ENCODE measurements at regions not wholly inside any gene's neighbourhood (a gene's known extent, or its start where the extent isn't known, plus 50 kb on each side); places are given as distances from the start of the nearest gene placed in this dataset.

DNA sequence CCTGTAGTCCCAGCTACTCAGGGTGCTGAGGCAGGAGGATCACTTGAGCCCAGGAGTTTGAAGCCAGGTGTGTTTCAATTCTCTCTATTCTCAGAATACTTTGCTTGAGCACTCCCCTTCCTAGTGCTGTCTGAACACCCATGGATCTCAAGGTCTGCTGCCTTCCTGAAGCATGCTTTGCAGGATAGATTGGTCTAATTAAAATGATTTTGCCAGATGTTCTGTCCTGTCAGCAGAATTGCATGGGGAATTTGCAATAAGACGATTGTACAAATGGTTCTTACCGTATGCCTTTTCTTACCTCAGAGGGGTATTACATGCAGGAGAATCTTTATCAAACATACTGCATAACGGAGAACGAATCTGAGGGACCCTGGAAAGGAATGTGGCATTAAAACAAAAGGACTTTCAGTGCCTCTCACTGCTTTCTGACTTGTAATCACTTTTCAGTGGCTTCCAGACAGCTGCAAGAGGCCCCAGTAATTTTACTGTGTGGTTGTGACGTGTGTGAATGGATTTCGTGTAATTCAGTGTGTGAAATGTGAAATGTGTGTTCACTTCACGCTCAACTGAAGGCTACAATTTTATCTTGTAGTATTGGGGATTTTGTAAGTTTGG, 587.2 kb upstream of the SEMA6A start:
- Histone ChIP-seq H3K9ac (ENCODE audit: low read length) (no peak overlapping the region), H3K9me2 (ENCODE audit: insufficient read depth, low read length) (no peaks in the 10 kb centered on the region), H2AFZ (ENCODE audit: low read depth, low read length) (no peak overlapping the region), H3K4me3 (ENCODE audit: low read length) (no peak overlapping the region), H3K27ac (ENCODE audit: low read length) (no peak overlapping the region), H3K4me2 (ENCODE audit: low read length) (no peak overlapping the region), H4K20me1 (ENCODE audit: insufficient read depth) (no peaks in the 10 kb centered on the region), H3K27me3 (ENCODE audit: insufficient read depth, low read depth, low read length) (no peaks in the 10 kb centered on the region), H3K79me2 (replicated peaks; ENCODE audit: insufficient read depth, low read length) (no peaks in the 10 kb centered on the region), H3K9me3 (ENCODE audit: low read length) (no peaks in the 10 kb centered on the region), H3F3A (ENCODE audit: insufficient read depth, low read length, poor library complexity, severe bottlenecking) (no peaks in the 10 kb centered on the region), H3K36me3 (ENCODE audit: insufficient read depth, low read length) (no peaks in the 10 kb centered on the region)
- TF ChIP-seq RAD21 (conservative IDR thresholded peaks at IDR 0.05) = no peak
- no peak for TF ChIP-seq POLR2AphosphoS5 (IDR thresholded peaks at IDR 0.05)
- no peak for TF ChIP-seq EZH2 (IDR thresholded peaks at IDR 0.05; ENCODE audit: borderline replicate concordance, insufficient read depth, low read length, poor library complexity, severe bottlenecking)
- no peak for TF ChIP-seq EP300 (conservative IDR thresholded peaks at IDR 0.05; ENCODE audit: poor library complexity, severe bottlenecking)
- no peak for TF ChIP-seq MXI1 (conservative IDR thresholded peaks at IDR 0.05; ENCODE audit: poor library complexity, severe bottlenecking)
- TF ChIP-seq, protein P1, sequence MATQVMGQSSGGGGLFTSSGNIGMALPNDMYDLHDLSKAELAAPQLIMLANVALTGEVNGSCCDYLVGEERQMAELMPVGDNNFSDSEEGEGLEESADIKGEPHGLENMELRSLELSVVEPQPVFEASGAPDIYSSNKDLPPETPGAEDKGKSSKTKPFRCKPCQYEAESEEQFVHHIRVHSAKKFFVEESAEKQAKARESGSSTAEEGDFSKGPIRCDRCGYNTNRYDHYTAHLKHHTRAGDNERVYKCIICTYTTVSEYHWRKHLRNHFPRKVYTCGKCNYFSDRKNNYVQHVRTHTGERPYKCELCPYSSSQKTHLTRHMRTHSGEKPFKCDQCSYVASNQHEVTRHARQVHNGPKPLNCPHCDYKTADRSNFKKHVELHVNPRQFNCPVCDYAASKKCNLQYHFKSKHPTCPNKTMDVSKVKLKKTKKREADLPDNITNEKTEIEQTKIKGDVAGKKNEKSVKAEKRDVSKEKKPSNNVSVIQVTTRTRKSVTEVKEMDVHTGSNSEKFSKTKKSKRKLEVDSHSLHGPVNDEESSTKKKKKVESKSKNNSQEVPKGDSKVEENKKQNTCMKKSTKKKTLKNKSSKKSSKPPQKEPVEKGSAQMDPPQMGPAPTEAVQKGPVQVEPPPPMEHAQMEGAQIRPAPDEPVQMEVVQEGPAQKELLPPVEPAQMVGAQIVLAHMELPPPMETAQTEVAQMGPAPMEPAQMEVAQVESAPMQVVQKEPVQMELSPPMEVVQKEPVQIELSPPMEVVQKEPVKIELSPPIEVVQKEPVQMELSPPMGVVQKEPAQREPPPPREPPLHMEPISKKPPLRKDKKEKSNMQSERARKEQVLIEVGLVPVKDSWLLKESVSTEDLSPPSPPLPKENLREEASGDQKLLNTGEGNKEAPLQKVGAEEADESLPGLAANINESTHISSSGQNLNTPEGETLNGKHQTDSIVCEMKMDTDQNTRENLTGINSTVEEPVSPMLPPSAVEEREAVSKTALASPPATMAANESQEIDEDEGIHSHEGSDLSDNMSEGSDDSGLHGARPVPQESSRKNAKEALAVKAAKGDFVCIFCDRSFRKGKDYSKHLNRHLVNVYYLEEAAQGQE (IDR thresholded peaks at IDR 0.05; ENCODE audit: borderline replicate concordance) = no peak
- no peak for TF ChIP-seq SMC3 (conservative IDR thresholded peaks at IDR 0.05; ENCODE audit: poor library complexity)
- no peak for TF ChIP-seq TAF1 (IDR thresholded peaks at IDR 0.05; ENCODE audit: low read depth)

DNA sequence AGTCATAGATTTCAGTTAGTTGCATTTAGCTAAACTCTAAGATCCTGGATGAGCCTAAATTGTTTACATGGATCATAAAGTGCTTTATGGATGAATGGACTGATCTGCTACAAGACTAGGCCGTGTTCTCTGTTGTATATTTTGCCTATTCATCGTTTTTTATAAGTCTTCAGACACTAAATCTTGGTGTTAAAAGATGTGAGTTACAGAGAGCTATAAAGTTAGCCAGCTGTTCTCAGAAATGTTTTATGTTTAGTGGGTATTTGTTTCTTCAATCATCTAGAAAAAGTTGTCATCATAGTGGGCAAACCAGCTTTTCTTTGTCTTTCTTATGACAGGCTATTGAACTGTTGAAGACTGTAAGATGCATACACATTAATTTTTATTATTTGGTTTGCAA, 585.8 kb upstream of the SEMA6A start:
- no peaks in the 10 kb centered on the region for H3K9me2 ChIP-seq (ENCODE audit: insufficient read depth, low read length)
- H3K79me2 ChIP-seq (replicated peaks; ENCODE audit: insufficient read depth, low read length) = no peaks in the 10 kb centered on the region
- H2AFZ ChIP-seq (ENCODE audit: low read depth, low read length) = no peak overlapping the region
- no peak overlapping the region for H3K27ac ChIP-seq (ENCODE audit: low read length)
- no peaks in the 10 kb centered on the region for H3K9me3 ChIP-seq (ENCODE audit: low read length)
- no peaks in the 10 kb centered on the region for H3F3A ChIP-seq (ENCODE audit: insufficient read depth, low read length, poor library complexity, severe bottlenecking)
- H3K4me3 ChIP-seq (ENCODE audit: low read length) = no peak overlapping the region
- H3K36me3 ChIP-seq (ENCODE audit: insufficient read depth, low read length) = no peaks in the 10 kb centered on the region
- no peak overlapping the region for H3K9ac ChIP-seq (ENCODE audit: low read length)
- no peaks in the 10 kb centered on the region for H3K27me3 ChIP-seq (ENCODE audit: insufficient read depth, low read depth, low read length)
- H3K4me2 ChIP-seq (ENCODE audit: low read length) = no peak overlapping the region
- TF ChIP-seq EP300 (conservative IDR thresholded peaks at IDR 0.05; ENCODE audit: poor library complexity, severe bottlenecking) (no peak), MXI1 (conservative IDR thresholded peaks at IDR 0.05; ENCODE audit: poor library complexity, severe bottlenecking) (no peak), RAD21 (conservative IDR thresholded peaks at IDR 0.05) (no peak), SMC3 (conservative IDR thresholded peaks at IDR 0.05; ENCODE audit: poor library complexity) (no peak), TAF1 (IDR thresholded peaks at IDR 0.05; ENCODE audit: low read depth) (no peak), POLR2AphosphoS5 (IDR thresholded peaks at IDR 0.05) (no peak), EZH2 (IDR thresholded peaks at IDR 0.05; ENCODE audit: borderline replicate concordance, insufficient read depth, low read length, poor library complexity, severe bottlenecking) (no peak)
- TF ChIP-seq, protein P2, sequence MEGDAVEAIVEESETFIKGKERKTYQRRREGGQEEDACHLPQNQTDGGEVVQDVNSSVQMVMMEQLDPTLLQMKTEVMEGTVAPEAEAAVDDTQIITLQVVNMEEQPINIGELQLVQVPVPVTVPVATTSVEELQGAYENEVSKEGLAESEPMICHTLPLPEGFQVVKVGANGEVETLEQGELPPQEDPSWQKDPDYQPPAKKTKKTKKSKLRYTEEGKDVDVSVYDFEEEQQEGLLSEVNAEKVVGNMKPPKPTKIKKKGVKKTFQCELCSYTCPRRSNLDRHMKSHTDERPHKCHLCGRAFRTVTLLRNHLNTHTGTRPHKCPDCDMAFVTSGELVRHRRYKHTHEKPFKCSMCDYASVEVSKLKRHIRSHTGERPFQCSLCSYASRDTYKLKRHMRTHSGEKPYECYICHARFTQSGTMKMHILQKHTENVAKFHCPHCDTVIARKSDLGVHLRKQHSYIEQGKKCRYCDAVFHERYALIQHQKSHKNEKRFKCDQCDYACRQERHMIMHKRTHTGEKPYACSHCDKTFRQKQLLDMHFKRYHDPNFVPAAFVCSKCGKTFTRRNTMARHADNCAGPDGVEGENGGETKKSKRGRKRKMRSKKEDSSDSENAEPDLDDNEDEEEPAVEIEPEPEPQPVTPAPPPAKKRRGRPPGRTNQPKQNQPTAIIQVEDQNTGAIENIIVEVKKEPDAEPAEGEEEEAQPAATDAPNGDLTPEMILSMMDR (IDR thresholded peaks at IDR 0.05; ENCODE audit: poor library complexity, severe bottlenecking) = no peak
- TF ChIP-seq, protein P1 (IDR thresholded peaks at IDR 0.05; ENCODE audit: borderline replicate concordance) = no peak
- no peaks in the 10 kb centered on the region for H4K20me1 ChIP-seq (ENCODE audit: insufficient read depth)
